ENCODE measurements at regions not wholly inside any gene's neighbourhood (a gene's known extent, or its start where the extent isn't known, plus 50 kb on each side); places are given as distances from the start of the nearest gene placed in this dataset.
"Not testable (repeated sequence)": the region's sequence is repeated elsewhere in the genome, so short reads cannot be mapped to it uniquely, and the experiment has no call there.

- DNase-seq: no peak
Measured at GRCh38 chr4:116101321-116101720, 984.1 kb downstream of the TRAM1L1 start.

- DNase-seq: no peak
Measured at GRCh38 chr4:116099596-116099995, 985.8 kb downstream of the TRAM1L1 start.

GRCh38 chr4:116097353-116097752, 983.9 kb upstream of the NDST4 start:
- DNase-seq: not testable (repeated sequence)

- DNase-seq: no peak
Measured at GRCh38 chr4:116092961-116093360, 979.5 kb upstream of the NDST4 start.

- no peak for DNase-seq
Measured at GRCh38 chr4:116088771-116089170, 975.4 kb upstream of the NDST4 start.

GRCh38 chr4:116082808-116083366, 969.5 kb upstream of the NDST4 start:
- DNase-seq: no peak

- DNase-seq: no peak
Measured at GRCh38 chr4:116073051-116073450, 959.6 kb upstream of the NDST4 start.

GRCh38 chr4:116070283-116070682, 956.9 kb upstream of the NDST4 start:
- DNase-seq: no peak

- peak; percentile 2 for DNase-seq
Measured at GRCh38 chr4:116066711-116067245, 953.4 kb upstream of the NDST4 start.

- no peak for DNase-seq
Measured at GRCh38 chr4:116064331-116064730, 950.9 kb upstream of the NDST4 start.

GRCh38 chr4:116059361-116059760, 945.9 kb upstream of the NDST4 start:
- no peak for DNase-seq

- peak; percentile 73 for DNase-seq
Measured at GRCh38 chr4:116058129-116058528, 944.7 kb upstream of the NDST4 start.

GRCh38 chr4:116055857-116056827, 942.7 kb upstream of the NDST4 start:
- DNase-seq: no peak

- no peak for DNase-seq
Measured at GRCh38 chr4:116027311-116027710, 913.9 kb upstream of the NDST4 start.

- DNase-seq: no peak
Measured at GRCh38 chr4:116024954-116025708, 911.7 kb upstream of the NDST4 start.

GRCh38 chr4:116023049-116023448, 909.6 kb upstream of the NDST4 start:
- no peak for DNase-seq

- peak; percentile 89 for DNase-seq
Measured at GRCh38 chr4:116020141-116020722, 906.8 kb upstream of the NDST4 start.

GRCh38 chr4:116018831-116019230, 905.4 kb upstream of the NDST4 start:
- DNase-seq: peak; percentile 57

- DNase-seq: peak; percentile 97
Measured at GRCh38 chr4:116016201-116016600, 902.8 kb upstream of the NDST4 start.

GRCh38 chr4:116015549-116015948, 902.1 kb upstream of the NDST4 start:
- peak; percentile 85 for DNase-seq

- DNase-seq: peak; percentile 67
Measured at GRCh38 chr4:116015062-116015461, 901.6 kb upstream of the NDST4 start.

- no peak for DNase-seq
Measured at GRCh38 chr4:116010923-116011322, 897.5 kb upstream of the NDST4 start.

GRCh38 chr4:116005806-116006088, 892.3 kb upstream of the NDST4 start:
- DNase-seq: no peak
